T-helper 17 cell (primary cell): ENCODE measurements at regions not wholly inside any gene's neighbourhood (a gene's known extent, or its start where the extent isn't known, plus 50 kb on each side); places are given as distances from the start of the nearest gene placed in this dataset.
"Not testable (repeated sequence)": the region's sequence is repeated elsewhere in the genome, so short reads cannot be mapped to it uniquely, and the experiment has no call there.

Experiments used
- ATAC-seq: fragments of 150-1000 bp; cut with Tn5 transposase; 2 replicates; pipeline ENCODE4 v1.10.0; 2021; ENCODE audit warnings: mild to moderate bottlenecking, moderate library complexity
- DNase-seq, 3 donors: peaks; one replicate each; pipeline versions ENCODE4 v3.0.0 to v3.0.0-alpha.2; 2020 to 2021
- H3K9me3 ChIP-seq: one replicate; pipeline ENCODE4 v1.7.0; 2013; ENCODE audit warnings: low read length, mild to moderate bottlenecking; ENCODE audit not compliant: control insufficient read depth, poor library complexity, severe bottlenecking
- H3K27ac Mint-ChIP-seq: one replicate; pipeline ENCODE4 v1.8.0; 2022; ENCODE audit warnings: mild to moderate bottlenecking, moderate library complexity, mixed read lengths
- H3K27me3 Mint-ChIP-seq: one replicate; pipeline ENCODE4 v1.8.0; 2022; ENCODE audit warnings: mixed read lengths
- H3K36me3 Mint-ChIP-seq: one replicate; pipeline ENCODE4 v1.8.0; 2022; ENCODE audit warnings: low read depth, mixed read lengths
- H3K4me1 Mint-ChIP-seq: one replicate; pipeline ENCODE4 v1.8.0; 2022; ENCODE audit warnings: mild to moderate bottlenecking, mixed read lengths
- H3K4me3 Mint-ChIP-seq: one replicate; pipeline ENCODE4 v1.8.0; 2022; ENCODE audit warnings: mild to moderate bottlenecking, moderate library complexity, mixed read lengths

DNA sequence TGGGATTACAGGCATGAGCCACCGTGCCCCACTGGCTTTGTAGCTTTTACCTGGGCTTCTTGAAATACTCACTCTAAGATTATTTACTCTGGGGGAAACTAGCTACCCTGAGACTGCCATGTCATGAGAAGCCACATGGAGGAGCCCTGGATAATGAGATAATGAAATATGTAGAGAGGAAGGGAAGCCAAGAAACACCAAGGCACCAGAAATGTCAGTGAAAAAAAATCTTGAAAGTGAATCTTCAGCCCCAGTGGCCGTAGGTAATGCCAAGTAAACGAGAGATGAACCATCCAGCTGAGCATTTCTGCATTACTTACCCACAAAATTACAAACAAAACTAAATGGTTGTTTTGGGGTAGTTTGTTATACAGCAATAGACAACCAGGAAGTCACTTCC lies 125.6 kb downstream of the APIP start:
- DNase-seq (no peak), ATAC-seq (no peak)
- H3K4me1 Mint-ChIP-seq = peaks cover 3% of the 10 kb centered on the region
- H3K4me3 Mint-ChIP-seq = no peak overlapping the region
- peaks cover 16% of the 10 kb centered on the region for H3K27me3 Mint-ChIP-seq
- no peaks in the 10 kb centered on the region for H3K9me3 ChIP-seq
- no peak overlapping the region for H3K27ac Mint-ChIP-seq
- no peaks in the 10 kb centered on the region for H3K36me3 Mint-ChIP-seq

GRCh38 chr11:34789196-34789834 lies 126.9 kb downstream of the APIP start:
- Mint-ChIP-seq H3K36me3 (no peaks in the 10 kb centered on the region), H3K4me3 (no peak overlapping the region), H3K27ac (no peak overlapping the region), H3K4me1 (peaks cover 3% of the 10 kb centered on the region), H3K27me3 (peaks cover 9% of the 10 kb centered on the region)
- no peaks in the 10 kb centered on the region for H3K9me3 ChIP-seq
- ATAC-seq (no peak), DNase-seq (no peak)

- H3K9me3 ChIP-seq = no peaks in the 10 kb centered on the region
- no peaks in the 10 kb centered on the region for H3K36me3 Mint-ChIP-seq
- H3K4me1 Mint-ChIP-seq = peaks cover 3% of the 10 kb centered on the region
- no peak overlapping the region for H3K4me3 Mint-ChIP-seq
- ATAC-seq (no peak), DNase-seq (no peak)
- peaks cover 9% of the 10 kb centered on the region for H3K27me3 Mint-ChIP-seq
- H3K27ac Mint-ChIP-seq = no peak overlapping the region
Measured at GRCh38 chr11:34788642-34789041, 127.5 kb downstream of the APIP start.

GRCh38 chr11:34787895-34788294 lies 128.3 kb downstream of the APIP start:
- H3K9me3 ChIP-seq = no peaks in the 10 kb centered on the region
- ATAC-seq (no peak), DNase-seq (no peak)
- Mint-ChIP-seq H3K4me1 (peaks cover 3% of the 10 kb centered on the region), H3K27ac (no peak overlapping the region), H3K4me3 (no peak overlapping the region), H3K36me3 (no peaks in the 10 kb centered on the region), H3K27me3 (peaks cover 13% of the 10 kb centered on the region)

GRCh38 chr11:34787348-34787747 lies 128.8 kb downstream of the APIP start:
- no peak for ATAC-seq

DNA sequence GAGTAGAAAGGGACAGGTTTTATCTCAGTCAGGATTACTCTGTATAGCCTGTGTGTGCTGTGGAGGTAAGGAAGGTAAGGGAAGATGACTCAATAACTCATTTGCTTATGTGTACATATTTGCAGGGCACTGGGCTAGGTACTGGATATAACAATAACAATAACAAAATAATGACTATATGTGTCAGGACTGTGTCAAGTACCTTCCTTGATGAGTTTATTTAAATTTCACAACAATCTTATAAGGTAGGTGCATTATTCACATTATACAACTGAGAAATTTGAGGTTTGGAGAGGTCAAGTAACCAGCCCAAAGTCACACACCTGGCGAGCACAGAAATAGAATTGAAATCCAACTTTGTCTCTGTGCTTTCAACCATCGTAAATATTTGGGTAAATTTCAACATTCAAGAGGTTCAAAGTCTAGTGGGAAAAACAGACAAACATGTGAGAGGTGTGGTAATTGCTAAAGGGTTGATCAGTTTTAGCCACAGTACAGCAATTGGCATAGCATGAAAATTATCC lies 131.8 kb downstream of the APIP start:
- H3K27ac Mint-ChIP-seq = no peak overlapping the region
- no peaks in the 10 kb centered on the region for H3K36me3 Mint-ChIP-seq
- DNase-seq (no peak), ATAC-seq (no peak)
- no peaks in the 10 kb centered on the region for H3K4me1 Mint-ChIP-seq
- no peak overlapping the region for H3K4me3 Mint-ChIP-seq
- peaks cover 8% of the 10 kb centered on the region for H3K27me3 Mint-ChIP-seq
- H3K9me3 ChIP-seq = no peaks in the 10 kb centered on the region

More at GRCh38 chr11:34787348-34787747, 128.8 kb downstream of the APIP start:
- no peak overlapping the region for H3K4me3 Mint-ChIP-seq
- H3K27me3 Mint-ChIP-seq = peaks cover 13% of the 10 kb centered on the region
- H3K4me1 Mint-ChIP-seq = peaks cover 3% of the 10 kb centered on the region
- H3K27ac Mint-ChIP-seq = no peak overlapping the region
- no peak for DNase-seq
- H3K36me3 Mint-ChIP-seq = no peaks in the 10 kb centered on the region
- no peaks in the 10 kb centered on the region for H3K9me3 ChIP-seq

- H3K9me3 ChIP-seq = no peaks in the 10 kb centered on the region
- DNase-seq = no peak
- no peaks in the 10 kb centered on the region for H3K4me1 Mint-ChIP-seq
- H3K27ac Mint-ChIP-seq = no peak overlapping the region
- no peak overlapping the region for H3K4me3 Mint-ChIP-seq
- no peaks in the 10 kb centered on the region for H3K36me3 Mint-ChIP-seq
- no peak for ATAC-seq
- peaks cover 13% of the 10 kb centered on the region for H3K27me3 Mint-ChIP-seq
Measured at GRCh38 chr11:34783816-34784317, 132.3 kb downstream of the APIP start.

- ATAC-seq, DNase-seq, H3K27ac Mint-ChIP-seq, H3K36me3 Mint-ChIP-seq, H3K4me3 Mint-ChIP-seq, H3K4me1 Mint-ChIP-seq, H3K9me3 ChIP-seq: not testable (repeated sequence)
- peaks cover 13% of the 10 kb centered on the region for H3K27me3 Mint-ChIP-seq
Measured at GRCh38 chr11:34781826-34782225, 134.4 kb downstream of the APIP start.

GRCh38 chr11:34775417-34775888 lies 140.7 kb downstream of the APIP start:
- Mint-ChIP-seq H3K27ac (no peak overlapping the region), H3K4me3 (no peak overlapping the region), H3K36me3 (peaks cover 2% of the 10 kb centered on the region), H3K4me1 (peaks cover 3% of the 10 kb centered on the region), H3K27me3 (peaks cover 47% of the 10 kb centered on the region)
- DNase-seq = no peak
- no peaks in the 10 kb centered on the region for H3K9me3 ChIP-seq
- ATAC-seq = no peak

GRCh38 chr11:34774604-34775003 lies 141.6 kb downstream of the APIP start:
- H3K27ac Mint-ChIP-seq = no peak overlapping the region
- ATAC-seq (no peak), DNase-seq (no peak)
- H3K36me3 Mint-ChIP-seq = peaks cover 2% of the 10 kb centered on the region
- no peaks in the 10 kb centered on the region for H3K9me3 ChIP-seq
- H3K4me3 Mint-ChIP-seq = no peak overlapping the region
- peaks cover 56% of the 10 kb centered on the region for H3K27me3 Mint-ChIP-seq
- peaks cover 3% of the 10 kb centered on the region for H3K4me1 Mint-ChIP-seq

GRCh38 chr11:34773826-34774225 lies 142.4 kb downstream of the APIP start:
- H3K9me3 ChIP-seq = no peaks in the 10 kb centered on the region
- peaks cover 57% of the 10 kb centered on the region for H3K27me3 Mint-ChIP-seq

DNA sequence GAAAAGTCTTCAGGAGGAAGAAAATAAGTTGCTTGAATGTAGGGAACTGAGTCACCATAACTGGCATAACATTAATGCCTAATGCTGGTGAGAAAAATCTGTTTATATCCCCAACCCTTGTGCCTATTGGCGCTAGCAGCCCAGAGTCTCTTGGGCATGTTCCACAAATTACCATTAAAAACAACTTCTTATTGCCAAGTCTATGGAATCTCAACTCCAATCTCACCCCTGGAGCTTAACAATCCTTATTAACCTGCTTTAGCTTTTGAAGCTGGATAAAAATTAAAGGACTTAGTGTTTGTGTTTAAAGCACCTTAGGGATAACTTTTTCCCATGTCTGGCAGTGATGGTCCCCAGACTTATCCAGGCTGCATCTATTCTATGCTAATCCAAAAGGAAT lies 143.0 kb downstream of the APIP start:
- Mint-ChIP-seq H3K4me1 (peaks cover 3% of the 10 kb centered on the region), H3K27ac (no peak overlapping the region), H3K36me3 (peaks cover 2% of the 10 kb centered on the region), H3K27me3 (peaks cover 59% of the 10 kb centered on the region), H3K4me3 (no peak overlapping the region)
- no peak for DNase-seq
- no peak for ATAC-seq
- no peaks in the 10 kb centered on the region for H3K9me3 ChIP-seq

More at GRCh38 chr11:34773826-34774225, 142.4 kb downstream of the APIP start:
- ATAC-seq (no peak), DNase-seq (no peak)
- Mint-ChIP-seq H3K4me1 (peaks cover 3% of the 10 kb centered on the region), H3K4me3 (no peak overlapping the region), H3K36me3 (peaks cover 2% of the 10 kb centered on the region), H3K27ac (no peak overlapping the region)

DNA sequence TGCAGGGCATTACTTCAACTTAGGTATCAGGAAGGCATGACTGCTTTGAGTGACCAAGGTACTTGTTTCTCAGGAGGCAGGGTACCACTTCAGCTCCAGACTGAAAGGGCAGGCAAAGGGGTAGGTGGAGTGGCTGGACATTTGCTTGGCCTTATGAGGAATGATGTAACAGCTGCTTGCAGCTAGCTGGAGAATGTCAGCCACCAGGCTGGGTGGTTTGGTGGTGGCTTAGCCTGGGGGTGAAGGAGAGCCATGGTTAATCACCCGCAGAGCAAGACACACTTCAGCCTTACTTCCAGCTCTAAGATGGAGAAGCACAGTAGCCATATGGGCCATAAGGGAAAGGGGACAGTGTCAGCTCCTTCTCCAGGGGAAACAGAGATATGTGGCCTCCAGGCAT lies 146.1 kb downstream of the APIP start:
- Mint-ChIP-seq H3K4me3 (no peak overlapping the region), H3K27ac (no peak overlapping the region), H3K27me3 (peaks cover 45% of the 10 kb centered on the region), H3K4me1 (peaks cover 2% of the 10 kb centered on the region), H3K36me3 (peaks cover 2% of the 10 kb centered on the region)
- no peak for ATAC-seq
- no peaks in the 10 kb centered on the region for H3K9me3 ChIP-seq
- DNase-seq = no peak

GRCh38 chr11:34769224-34769623 lies 147.0 kb downstream of the APIP start:
- DNase-seq = no peak
- ATAC-seq = no peak
- H3K36me3 Mint-ChIP-seq = peaks cover 2% of the 10 kb centered on the region
- no peak overlapping the region for H3K27ac Mint-ChIP-seq
- H3K27me3 Mint-ChIP-seq = peaks cover 37% of the 10 kb centered on the region
- H3K4me3 Mint-ChIP-seq = no peak overlapping the region
- H3K4me1 Mint-ChIP-seq = no peaks in the 10 kb centered on the region
- H3K9me3 ChIP-seq = no peaks in the 10 kb centered on the region
